ENCODE measurements at regions not wholly inside any gene's neighbourhood (a gene's known extent, or its start where the extent isn't known, plus 50 kb on each side); places are given as distances from the start of the nearest gene placed in this dataset.

DNA sequence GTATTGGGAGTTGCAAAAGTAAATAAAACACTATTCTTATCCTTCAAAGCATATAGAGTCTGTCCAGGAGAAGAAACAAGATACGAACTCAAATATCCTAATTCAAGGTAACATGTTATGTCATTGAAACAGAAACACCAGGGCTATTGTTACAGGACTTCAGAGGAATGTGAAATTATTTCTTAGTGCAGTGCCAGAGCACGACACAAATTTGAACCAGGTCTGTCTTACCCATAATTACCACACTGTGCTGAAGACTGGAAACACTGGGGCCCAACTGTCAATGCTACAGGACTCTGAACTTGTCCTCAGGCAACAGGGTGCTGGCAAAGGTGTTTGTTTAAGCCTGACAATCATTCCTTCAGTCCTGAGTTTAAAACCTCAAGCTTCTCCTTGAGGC, 633.6 kb upstream of the UBE2E2 start:
- Histone ChIP-seq H3K9ac (ENCODE audit: low read depth, low read length) (no peak overlapping the region), H3K27ac (ENCODE audit: low read length) (no peak overlapping the region), H3K4me3 (ENCODE audit: low read length) (no peak overlapping the region), H3K36me3 (ENCODE audit: insufficient read depth, low read depth, low read length) (no peaks in the 10 kb centered on the region), H3K9me3 (ENCODE audit: insufficient read depth, low read depth, low read length) (no peaks in the 10 kb centered on the region), H3K4me1 (ENCODE audit: insufficient read depth, low read length) (no peaks in the 10 kb centered on the region), H3K27me3 (ENCODE audit: insufficient read depth, low read length) (no peaks in the 10 kb centered on the region)

DNA sequence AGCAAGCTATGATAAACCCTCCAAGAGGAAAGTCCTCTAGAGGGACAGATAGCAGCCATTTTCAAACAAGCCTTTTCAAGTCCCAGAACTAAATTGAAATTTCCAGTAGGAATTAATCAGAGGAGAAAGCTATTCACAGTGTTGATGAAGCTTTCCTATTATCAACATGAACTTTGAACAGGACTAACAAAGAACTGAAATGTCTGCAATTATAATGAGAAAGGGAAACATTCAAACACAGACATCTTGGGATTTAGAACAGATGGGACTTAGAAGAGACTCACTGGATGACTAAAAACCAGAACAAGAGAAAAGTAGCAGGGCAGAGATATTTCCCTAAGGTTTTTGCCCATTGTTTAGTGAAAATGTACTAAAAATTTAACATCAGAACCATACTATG, 622.1 kb upstream of the UBE2E2 start:
- Histone ChIP-seq H3K9ac (ENCODE audit: low read depth, low read length) (no peak overlapping the region), H3K27ac (ENCODE audit: low read length) (no peak overlapping the region), H3K4me1 (ENCODE audit: insufficient read depth, low read length) (no peaks in the 10 kb centered on the region), H3K36me3 (ENCODE audit: insufficient read depth, low read depth, low read length) (no peaks in the 10 kb centered on the region), H3K9me3 (ENCODE audit: insufficient read depth, low read depth, low read length) (no peaks in the 10 kb centered on the region), H3K4me3 (ENCODE audit: low read length) (no peak overlapping the region), H3K27me3 (ENCODE audit: insufficient read depth, low read length) (no peaks in the 10 kb centered on the region)

DNA sequence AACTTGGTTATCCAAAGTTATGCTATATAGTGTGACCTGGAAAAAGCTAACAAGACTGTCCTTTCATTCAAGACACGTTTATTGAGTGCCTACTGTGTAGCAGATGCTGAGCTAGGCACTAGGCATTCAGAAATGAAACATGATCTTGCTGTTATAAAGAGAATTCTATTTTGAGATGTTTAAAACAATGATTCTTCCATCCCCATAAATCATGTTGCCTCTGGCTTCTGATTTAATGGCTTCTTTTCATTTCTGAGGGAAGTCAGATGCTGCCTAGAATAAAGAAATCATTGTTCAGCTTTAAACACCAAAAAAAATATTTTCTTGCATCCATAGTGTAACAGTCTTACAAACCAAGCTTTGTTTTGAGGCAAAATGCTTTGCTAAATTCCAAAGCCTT, 620.9 kb upstream of the UBE2E2 start:
- no peaks in the 10 kb centered on the region for H3K27me3 ChIP-seq (ENCODE audit: insufficient read depth, low read length)
- H3K4me1 ChIP-seq (ENCODE audit: insufficient read depth, low read length), result no peaks in the 10 kb centered on the region
- H3K36me3 ChIP-seq (ENCODE audit: insufficient read depth, low read depth, low read length), result no peaks in the 10 kb centered on the region
- no peaks in the 10 kb centered on the region for H3K9me3 ChIP-seq (ENCODE audit: insufficient read depth, low read depth, low read length)
- H3K9ac ChIP-seq (ENCODE audit: low read depth, low read length), result no peak overlapping the region
- no peak overlapping the region for H3K4me3 ChIP-seq (ENCODE audit: low read length)
- no peak overlapping the region for H3K27ac ChIP-seq (ENCODE audit: low read length)

DNA sequence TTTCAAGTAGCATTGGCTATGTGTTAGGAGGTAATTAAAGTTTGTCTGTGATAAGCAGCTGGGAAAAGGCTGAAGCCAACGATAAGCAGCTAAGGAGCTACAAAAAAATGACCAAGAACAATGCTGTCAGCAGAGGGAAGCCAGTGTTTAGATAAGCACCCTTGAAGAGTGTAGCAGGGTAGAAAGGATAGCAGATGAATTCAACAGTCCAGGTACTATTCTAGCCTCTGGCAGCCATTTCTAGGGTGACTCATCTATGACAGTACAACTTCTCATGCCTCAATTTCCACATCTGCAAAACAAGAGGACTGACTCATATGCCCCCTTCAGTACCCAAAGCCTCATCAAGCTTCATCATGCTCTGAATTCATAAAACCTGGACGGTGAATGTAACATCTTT, 617.6 kb upstream of the UBE2E2 start:
- no peak overlapping the region for H3K9ac ChIP-seq (ENCODE audit: low read depth, low read length)
- H3K27me3 ChIP-seq (ENCODE audit: insufficient read depth, low read length), result no peaks in the 10 kb centered on the region
- no peaks in the 10 kb centered on the region for H3K36me3 ChIP-seq (ENCODE audit: insufficient read depth, low read depth, low read length)
- no peaks in the 10 kb centered on the region for H3K9me3 ChIP-seq (ENCODE audit: insufficient read depth, low read depth, low read length)
- no peaks in the 10 kb centered on the region for H3K4me1 ChIP-seq (ENCODE audit: insufficient read depth, low read length)
- no peak overlapping the region for H3K4me3 ChIP-seq (ENCODE audit: low read length)
- H3K27ac ChIP-seq (ENCODE audit: low read length), result no peak overlapping the region

DNA sequence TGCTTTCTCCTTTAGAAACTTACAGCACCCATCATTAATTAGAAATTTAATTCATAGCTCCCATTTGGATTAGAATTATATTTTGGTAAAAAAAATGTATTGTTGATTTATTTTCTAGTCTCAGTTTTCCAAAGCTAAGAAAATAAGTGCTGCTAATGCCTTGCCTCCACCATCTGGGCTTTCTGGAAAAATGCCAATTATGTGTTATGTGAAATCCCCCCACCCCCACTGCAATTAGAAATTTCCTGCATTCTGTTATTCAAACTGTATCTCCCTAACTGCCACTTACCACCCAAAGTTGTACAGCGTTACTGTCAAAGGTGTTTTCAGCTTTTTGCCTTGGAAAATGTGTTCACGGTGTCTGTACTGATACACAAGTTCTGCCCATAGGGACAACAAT, 617.2 kb upstream of the UBE2E2 start:
- Histone ChIP-seq H3K27me3 (ENCODE audit: insufficient read depth, low read length) (no peaks in the 10 kb centered on the region), H3K4me1 (ENCODE audit: insufficient read depth, low read length) (no peaks in the 10 kb centered on the region), H3K9ac (ENCODE audit: low read depth, low read length) (no peak overlapping the region), H3K4me3 (ENCODE audit: low read length) (no peak overlapping the region), H3K27ac (ENCODE audit: low read length) (no peak overlapping the region), H3K9me3 (ENCODE audit: insufficient read depth, low read depth, low read length) (no peaks in the 10 kb centered on the region), H3K36me3 (ENCODE audit: insufficient read depth, low read depth, low read length) (no peaks in the 10 kb centered on the region)

DNA sequence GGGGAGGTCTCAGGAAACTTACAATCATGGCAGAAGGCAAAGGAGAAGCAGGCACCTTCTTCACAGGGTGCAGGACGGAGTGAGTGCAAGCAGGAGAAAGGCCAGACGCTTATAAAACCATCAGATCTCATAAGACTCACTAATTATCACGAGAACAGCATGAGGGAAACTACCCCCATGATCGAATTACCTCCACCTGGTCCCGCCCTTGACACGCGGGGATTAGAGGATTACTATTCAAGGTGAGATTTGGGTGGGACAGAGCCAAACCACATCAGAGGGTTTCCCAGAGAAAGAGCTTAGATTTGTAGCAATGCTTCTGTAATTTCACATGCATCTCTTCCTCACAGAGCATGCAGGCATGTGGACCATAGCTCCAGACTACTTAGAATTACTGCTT, 615.7 kb upstream of the UBE2E2 start:
- H3K9me3 ChIP-seq (ENCODE audit: insufficient read depth, low read depth, low read length), result no peaks in the 10 kb centered on the region
- H3K27me3 ChIP-seq (ENCODE audit: insufficient read depth, low read length), result no peaks in the 10 kb centered on the region
- H3K9ac ChIP-seq (ENCODE audit: low read depth, low read length), result no peak overlapping the region

DNA sequence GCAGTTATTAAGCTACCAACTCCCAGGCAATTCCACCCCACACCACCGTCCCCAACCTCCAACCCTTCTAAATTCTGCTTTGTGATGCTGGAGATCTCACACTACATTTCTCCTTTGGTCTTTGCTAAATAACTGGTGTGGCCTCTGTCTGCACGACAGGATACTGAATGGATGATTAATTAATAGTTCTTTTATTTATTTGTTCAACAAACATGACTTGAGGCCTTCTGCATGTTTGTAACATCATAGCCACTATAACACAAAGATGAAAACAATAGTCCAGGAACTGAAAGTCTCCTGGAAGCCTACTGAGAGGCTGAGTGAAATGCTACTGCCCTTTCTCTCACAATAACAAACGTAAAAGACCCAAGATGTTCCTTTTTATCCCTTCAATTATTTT, 609.5 kb upstream of the UBE2E2 start:
- peaks cover 13% of the 10 kb centered on the region for H3K9me3 ChIP-seq (ENCODE audit: insufficient read depth, low read depth, low read length)
- no peak overlapping the region for H3K9ac ChIP-seq (ENCODE audit: low read depth, low read length)
- H3K27me3 ChIP-seq (ENCODE audit: insufficient read depth, low read length), result no peaks in the 10 kb centered on the region
- H3K27ac ChIP-seq (ENCODE audit: low read length), result no peak overlapping the region
- no peaks in the 10 kb centered on the region for H3K36me3 ChIP-seq (ENCODE audit: insufficient read depth, low read depth, low read length)
- no peaks in the 10 kb centered on the region for H3K4me1 ChIP-seq (ENCODE audit: insufficient read depth, low read length)
- no peak overlapping the region for H3K4me3 ChIP-seq (ENCODE audit: low read length)

More for the DNA sequence above, 615.7 kb upstream of the UBE2E2 start:
- Histone ChIP-seq H3K36me3 (ENCODE audit: insufficient read depth, low read depth, low read length) (no peaks in the 10 kb centered on the region), H3K4me3 (ENCODE audit: low read length) (no peak overlapping the region), H3K27ac (ENCODE audit: low read length) (no peak overlapping the region), H3K4me1 (ENCODE audit: insufficient read depth, low read length) (no peaks in the 10 kb centered on the region)

DNA sequence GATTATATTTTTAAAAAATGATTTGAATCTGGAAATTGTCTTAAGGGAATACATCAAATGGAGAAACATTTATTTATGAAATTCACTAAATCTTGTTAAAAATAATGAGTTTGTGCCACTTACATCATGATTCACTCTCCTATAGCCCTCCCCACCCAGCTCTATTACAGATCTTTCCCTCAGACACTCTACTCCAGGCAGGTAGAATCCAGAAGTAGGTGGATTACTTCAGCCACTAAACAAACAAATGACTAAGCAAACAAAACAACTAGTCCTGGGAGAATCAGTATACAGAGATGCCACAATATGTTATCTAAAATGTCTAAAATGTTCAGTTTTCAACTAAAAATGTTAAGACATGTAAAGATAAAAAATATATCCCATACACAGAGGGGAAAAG, 608.1 kb upstream of the UBE2E2 start:
- Histone ChIP-seq H3K9me3 (ENCODE audit: insufficient read depth, low read depth, low read length) (peaks cover 13% of the 10 kb centered on the region), H3K9ac (ENCODE audit: low read depth, low read length) (no peak overlapping the region), H3K27me3 (ENCODE audit: insufficient read depth, low read length) (no peaks in the 10 kb centered on the region), H3K36me3 (ENCODE audit: insufficient read depth, low read depth, low read length) (no peaks in the 10 kb centered on the region), H3K4me3 (ENCODE audit: low read length) (no peak overlapping the region), H3K27ac (ENCODE audit: low read length) (no peak overlapping the region), H3K4me1 (ENCODE audit: insufficient read depth, low read length) (no peaks in the 10 kb centered on the region)

DNA sequence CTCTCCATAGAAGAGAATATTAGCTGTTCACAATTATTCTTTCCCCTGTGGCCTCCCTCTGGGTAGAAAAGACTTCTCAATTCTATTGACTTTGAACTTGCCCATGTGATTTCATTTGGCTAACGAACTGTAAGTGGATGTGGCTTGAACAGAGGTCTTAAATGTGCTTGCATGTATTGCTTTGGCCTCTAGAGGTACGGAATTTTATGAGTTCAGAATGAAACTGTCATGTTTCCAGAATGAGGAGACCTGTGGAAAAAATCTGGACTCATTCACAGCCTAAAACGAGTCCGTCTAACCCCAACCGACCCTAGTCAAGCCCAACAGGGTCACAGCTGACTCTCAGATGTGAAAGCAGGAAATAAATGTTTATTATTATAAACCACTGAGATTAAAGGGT, 596.7 kb upstream of the UBE2E2 start:
- Histone ChIP-seq H3K9ac (ENCODE audit: low read depth, low read length) (no peak overlapping the region), H3K36me3 (ENCODE audit: insufficient read depth, low read depth, low read length) (no peaks in the 10 kb centered on the region), H3K4me1 (ENCODE audit: insufficient read depth, low read length) (no peaks in the 10 kb centered on the region), H3K27me3 (ENCODE audit: insufficient read depth, low read length) (no peaks in the 10 kb centered on the region), H3K9me3 (ENCODE audit: insufficient read depth, low read depth, low read length) (no peaks in the 10 kb centered on the region), H3K27ac (ENCODE audit: low read length) (no peak overlapping the region), H3K4me3 (ENCODE audit: low read length) (no peak overlapping the region)

DNA sequence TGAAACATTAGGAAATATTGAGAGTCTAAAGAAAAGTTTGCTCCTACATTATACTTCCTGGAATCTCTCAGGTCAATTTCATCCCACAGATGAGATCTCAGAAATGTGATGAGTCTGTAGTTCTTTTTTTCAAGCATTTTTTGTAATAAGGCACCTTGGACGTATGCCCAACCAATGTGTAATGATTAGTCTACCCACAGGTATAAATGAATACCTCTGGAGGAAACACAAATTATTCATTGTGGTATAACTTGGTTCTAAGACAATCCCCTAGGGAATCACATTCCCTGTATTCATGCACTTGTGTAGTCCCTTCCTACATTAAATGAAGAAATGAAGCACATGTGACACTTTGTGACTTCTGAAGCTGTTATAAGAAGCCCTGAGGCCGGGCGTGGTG, 596.2 kb upstream of the UBE2E2 start:
- Histone ChIP-seq H3K9ac (ENCODE audit: low read depth, low read length) (no peak overlapping the region), H3K9me3 (ENCODE audit: insufficient read depth, low read depth, low read length) (no peaks in the 10 kb centered on the region), H3K27ac (ENCODE audit: low read length) (no peak overlapping the region), H3K27me3 (ENCODE audit: insufficient read depth, low read length) (no peaks in the 10 kb centered on the region), H3K4me3 (ENCODE audit: low read length) (no peak overlapping the region), H3K4me1 (ENCODE audit: insufficient read depth, low read length) (no peaks in the 10 kb centered on the region), H3K36me3 (ENCODE audit: insufficient read depth, low read depth, low read length) (no peaks in the 10 kb centered on the region)

DNA sequence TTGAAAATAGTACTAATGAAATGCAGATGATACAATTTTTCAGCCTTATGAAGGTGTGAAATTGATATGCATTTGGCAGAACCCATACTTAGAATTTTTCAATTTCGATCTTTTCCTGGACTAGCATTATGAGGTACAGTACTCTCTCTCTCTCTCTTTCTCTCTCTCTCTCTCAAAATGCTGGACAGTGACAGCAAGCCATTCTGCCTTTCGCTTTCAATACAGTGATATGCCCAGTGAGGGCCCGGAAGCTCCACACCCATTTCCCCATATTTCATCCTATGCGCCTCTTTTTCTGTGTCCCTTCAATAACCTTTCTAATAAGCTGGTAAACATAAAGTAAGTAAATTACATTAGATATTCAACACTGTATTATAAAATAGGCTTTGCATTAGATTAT, 595.0 kb upstream of the UBE2E2 start:
- no peaks in the 10 kb centered on the region for H3K27me3 ChIP-seq (ENCODE audit: insufficient read depth, low read length)
- H3K9me3 ChIP-seq (ENCODE audit: insufficient read depth, low read depth, low read length), result no peaks in the 10 kb centered on the region
- H3K4me1 ChIP-seq (ENCODE audit: insufficient read depth, low read length), result no peaks in the 10 kb centered on the region
- no peak overlapping the region for H3K27ac ChIP-seq (ENCODE audit: low read length)
- no peaks in the 10 kb centered on the region for H3K36me3 ChIP-seq (ENCODE audit: insufficient read depth, low read depth, low read length)
- H3K4me3 ChIP-seq (ENCODE audit: low read length), result no peak overlapping the region
- H3K9ac ChIP-seq (ENCODE audit: low read depth, low read length), result no peak overlapping the region

DNA sequence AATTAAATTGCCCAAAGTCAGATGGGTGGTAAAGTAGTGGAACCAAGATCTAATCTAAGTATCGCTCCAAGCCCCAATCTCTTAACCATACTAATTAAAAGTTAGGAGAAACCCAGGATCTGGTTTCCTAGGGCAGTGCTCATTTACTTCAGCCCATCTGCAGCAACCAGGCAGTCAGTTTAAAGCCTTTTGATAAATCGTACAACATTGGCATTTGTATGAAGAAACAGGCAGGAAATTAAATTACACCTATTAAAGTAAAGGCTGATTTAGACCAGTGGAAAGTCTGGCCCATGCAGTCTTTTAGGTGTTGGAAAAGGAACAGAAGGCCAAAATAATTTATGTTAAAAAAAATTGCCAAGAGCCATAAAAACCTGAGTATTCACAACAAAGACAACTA, 594.4 kb upstream of the UBE2E2 start:
- no peak overlapping the region for H3K9ac ChIP-seq (ENCODE audit: low read depth, low read length)
- H3K27ac ChIP-seq (ENCODE audit: low read length), result no peak overlapping the region
- H3K4me3 ChIP-seq (ENCODE audit: low read length), result no peak overlapping the region
- no peaks in the 10 kb centered on the region for H3K4me1 ChIP-seq (ENCODE audit: insufficient read depth, low read length)
- H3K9me3 ChIP-seq (ENCODE audit: insufficient read depth, low read depth, low read length), result no peaks in the 10 kb centered on the region
- no peaks in the 10 kb centered on the region for H3K36me3 ChIP-seq (ENCODE audit: insufficient read depth, low read depth, low read length)
- H3K27me3 ChIP-seq (ENCODE audit: insufficient read depth, low read length), result no peaks in the 10 kb centered on the region

DNA sequence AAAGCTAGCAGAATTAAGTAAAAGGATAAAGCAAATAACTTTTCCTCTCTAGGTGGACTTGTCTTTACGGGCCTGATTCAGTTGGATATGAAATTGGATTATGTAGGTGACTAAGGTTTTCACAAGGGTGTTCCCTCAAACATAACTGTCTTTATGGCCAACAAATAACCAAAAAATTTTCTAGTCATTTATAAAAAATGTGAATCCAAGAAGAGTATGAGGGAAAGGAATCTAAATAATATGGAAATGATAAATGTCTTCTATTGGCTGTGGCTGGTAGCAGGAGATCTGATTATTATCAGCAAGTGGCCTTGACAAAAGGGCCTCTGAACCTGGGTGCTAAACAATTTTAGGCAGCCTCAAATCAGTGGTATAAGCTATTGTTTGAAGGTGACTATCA, 594.0 kb upstream of the UBE2E2 start:
- Histone ChIP-seq H3K36me3 (ENCODE audit: insufficient read depth, low read depth, low read length) (no peaks in the 10 kb centered on the region), H3K4me1 (ENCODE audit: insufficient read depth, low read length) (no peaks in the 10 kb centered on the region), H3K9me3 (ENCODE audit: insufficient read depth, low read depth, low read length) (no peaks in the 10 kb centered on the region), H3K9ac (ENCODE audit: low read depth, low read length) (no peak overlapping the region), H3K4me3 (ENCODE audit: low read length) (no peak overlapping the region), H3K27ac (ENCODE audit: low read length) (no peak overlapping the region), H3K27me3 (ENCODE audit: insufficient read depth, low read length) (no peaks in the 10 kb centered on the region)
